Frontal cortex (tissue), 3 donors: ENCODE measurements at regions not wholly inside any gene's neighbourhood (a gene's known extent, or its start where the extent isn't known, plus 50 kb on each side); places are given as distances from the start of the nearest gene placed in this dataset.
A peak's percentile ranks its signal among the peaks of the same experiment; 100 is the strongest.
"Not testable (repeated sequence)": the region's sequence is repeated elsewhere in the genome, so short reads cannot be mapped to it uniquely, and the experiment has no call there.

Experiments
- DNase-seq, 2 donors: peaks; one replicate each; pipeline ENCODE4 v3.0.0; 2012; ENCODE audit warnings: low spot score in 2 of 2
- FAIRE-seq: peaks from 2 replicates; lab custom pipeline; 2012; peaks lifted over from hg19 to GRCh38; lab: Jason Lieb, UNC
- donor health status: control.
- donor health status: control.
- donor health status: control.

DNA sequence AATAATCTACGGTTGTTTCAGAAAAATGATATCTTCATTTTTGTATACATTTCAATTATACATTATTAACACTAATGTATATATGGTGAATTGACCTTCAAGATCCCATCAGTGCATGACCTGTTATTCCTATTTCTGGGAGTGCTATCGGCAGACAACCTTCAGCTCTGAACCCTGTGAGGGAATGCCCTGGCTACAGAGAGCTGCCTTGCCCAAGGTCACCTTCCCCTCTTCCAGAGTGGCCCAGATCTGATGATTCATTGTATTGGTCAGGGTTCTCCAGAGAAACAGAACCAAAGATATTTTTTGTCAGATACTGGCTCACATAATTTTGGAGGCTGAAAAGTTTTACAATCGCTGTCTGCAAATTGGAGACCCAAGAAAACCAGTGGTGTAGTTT is 235.5 kb downstream of the ZNF92 start:
- FAIRE-seq (no peak), DNase-seq (no peak)

DNA sequence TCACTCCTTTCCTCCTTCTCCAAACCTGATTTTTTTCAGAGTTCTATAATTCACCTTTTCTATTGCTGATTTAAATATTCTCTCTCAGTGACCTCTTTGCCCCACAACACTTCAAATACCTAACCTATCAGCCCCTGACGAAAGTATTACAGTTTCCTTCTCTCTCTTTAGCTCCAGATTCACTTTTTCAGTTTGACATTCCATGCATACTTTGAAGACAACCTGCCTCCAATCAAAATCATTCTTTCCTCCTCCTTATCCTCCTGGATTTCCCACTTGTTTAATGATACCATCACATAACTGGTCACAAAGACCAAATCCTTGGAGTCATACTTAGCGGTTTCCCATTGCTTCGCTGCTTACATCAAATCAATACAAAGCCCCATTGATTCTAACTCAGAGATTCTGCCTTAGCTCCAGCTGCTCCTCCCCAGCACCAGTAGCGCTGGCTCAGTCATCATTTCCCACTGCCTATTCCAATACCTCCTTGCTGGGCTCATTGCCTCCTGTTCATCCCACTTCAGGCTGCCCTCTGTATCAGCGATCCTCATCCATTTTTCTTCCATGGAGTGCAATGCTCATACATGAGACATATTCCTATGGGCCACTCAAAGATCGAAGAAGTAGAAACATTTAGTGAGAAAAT is 240.1 kb downstream of the ZNF92 start:
- not testable (repeated sequence) for DNase-seq
- peak; percentile 69 for FAIRE-seq

DNA sequence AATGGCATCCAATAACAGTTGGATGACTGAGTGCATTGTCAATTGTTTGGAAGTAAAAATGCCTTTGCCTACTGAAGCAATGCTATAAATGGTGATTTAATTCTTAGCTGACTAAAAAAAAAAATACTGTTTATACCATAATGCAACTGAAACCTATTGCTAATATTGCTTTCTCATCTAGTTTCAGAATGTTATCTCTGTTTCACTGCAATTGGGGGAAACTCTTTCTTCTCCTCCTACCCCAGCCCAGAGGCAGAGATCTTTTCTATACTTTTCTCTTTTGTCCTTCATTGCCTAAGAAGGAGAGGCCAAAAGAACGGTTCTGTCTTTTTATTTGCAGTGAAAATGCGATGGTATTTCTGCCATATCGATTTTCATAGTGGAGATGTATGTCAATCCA is 242.5 kb downstream of the ZNF92 start:
- DNase-seq, FAIRE-seq: not testable (repeated sequence)

DNA sequence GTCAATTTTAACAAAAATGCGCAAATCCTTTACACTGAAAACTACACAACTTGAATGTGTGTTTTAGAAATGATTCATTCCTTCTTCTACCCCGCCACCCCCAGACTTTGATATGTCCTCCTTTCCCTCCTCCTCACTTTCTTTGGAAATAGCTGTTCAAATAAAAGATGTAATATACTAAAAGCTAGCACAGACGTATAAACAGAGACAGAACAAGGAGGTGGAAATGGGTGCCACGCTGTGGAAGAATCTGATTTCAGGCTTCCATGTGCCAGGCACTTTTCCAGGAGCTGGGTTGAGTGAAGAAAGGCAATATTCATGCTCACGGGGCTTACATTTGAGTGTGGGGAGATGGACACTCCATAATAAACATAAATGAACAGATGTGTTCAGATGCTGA is 246.6 kb downstream of the ZNF92 start:
- DNase-seq, FAIRE-seq: not testable (repeated sequence)

DNA sequence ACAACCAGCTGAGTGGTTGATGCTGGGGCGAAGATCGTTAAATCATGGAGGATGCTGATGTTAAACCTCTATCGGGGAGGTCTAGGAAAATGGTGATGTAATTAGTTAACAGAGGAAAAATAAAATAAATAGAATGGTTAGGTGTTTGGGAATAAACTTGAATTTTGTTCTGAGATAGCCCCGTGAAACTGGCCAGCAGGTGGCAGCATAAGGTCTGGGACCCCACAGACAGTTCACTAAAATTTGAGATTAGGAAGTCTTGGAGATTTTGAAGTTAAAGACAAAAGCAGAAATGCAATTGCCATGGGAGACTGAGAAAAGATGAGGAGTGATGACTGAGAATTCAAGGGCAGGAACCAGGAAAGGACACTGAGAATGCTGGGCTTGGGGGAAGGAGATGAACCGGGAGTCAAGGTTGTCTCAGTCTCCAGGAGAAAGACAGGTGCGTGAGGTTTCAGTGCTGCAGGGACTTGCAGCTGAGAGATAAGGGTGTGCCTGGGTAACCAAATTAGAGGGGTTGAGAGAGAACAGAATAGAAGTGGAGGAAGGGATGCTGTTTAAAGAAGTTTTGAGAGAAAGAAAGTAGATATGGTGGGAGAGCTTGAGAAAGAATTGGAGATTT is 248.0 kb downstream of the ZNF92 start:
- FAIRE-seq, result peak; percentile 83
- DNase-seq, result not testable (repeated sequence)

DNA sequence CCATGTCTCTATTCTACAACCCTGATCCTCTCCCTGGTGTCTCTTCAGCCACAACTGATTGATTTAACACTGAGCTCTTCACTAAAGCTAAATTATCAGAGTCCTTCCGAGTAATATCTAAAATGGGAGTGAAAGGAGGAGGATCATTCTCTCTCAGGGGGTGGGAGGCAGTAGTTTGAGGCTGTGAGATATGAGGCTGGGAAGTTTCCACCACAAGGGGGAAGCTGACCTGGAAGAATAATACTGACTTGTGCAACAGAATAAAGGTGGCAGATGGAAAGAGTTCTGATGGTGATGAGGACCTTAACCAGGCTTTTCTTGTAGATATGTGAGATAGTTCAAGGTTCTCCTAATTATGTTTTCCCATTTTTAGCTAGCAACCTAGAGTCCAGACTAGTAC is 241.6 kb upstream of the VKORC1L1 start:
- not testable (repeated sequence) for DNase-seq, FAIRE-seq

DNA sequence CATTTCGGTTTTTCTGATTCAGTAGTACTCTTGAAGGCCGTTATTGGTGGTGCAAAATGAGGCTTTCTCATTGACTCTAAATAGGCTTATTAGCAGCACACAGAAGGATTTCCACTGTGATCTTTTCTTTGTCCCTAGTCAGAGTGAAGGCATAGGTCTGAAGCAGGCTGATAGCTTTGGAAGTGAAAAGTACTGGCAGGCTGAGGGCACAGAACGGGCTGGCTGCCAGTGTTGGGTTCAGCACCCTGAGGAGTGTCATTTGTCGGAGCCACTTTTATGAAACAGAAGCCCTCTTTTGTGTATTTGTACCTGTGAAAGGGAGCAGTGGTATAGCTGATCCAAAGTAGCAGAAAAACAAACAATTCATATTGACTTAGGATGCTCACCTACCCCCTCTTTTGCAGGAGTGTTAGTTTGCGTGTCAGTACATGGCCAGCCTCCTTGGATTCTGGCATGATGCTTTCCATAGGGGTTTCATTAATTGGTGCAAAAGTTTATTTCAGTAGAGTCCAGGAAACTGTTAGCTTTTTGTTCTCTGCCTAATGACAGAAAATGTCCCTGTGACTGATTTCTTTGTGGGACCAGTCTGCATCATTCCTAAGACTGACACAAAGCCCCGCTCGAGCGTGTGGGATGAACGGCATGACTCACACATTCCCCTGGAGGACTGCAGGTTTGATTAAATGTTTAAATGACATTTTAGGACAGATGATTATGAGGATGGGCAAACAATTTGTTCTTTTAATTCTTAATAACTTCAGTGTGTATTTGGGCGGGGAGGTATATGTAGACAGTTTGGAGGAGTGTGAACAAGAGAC is 239.1 kb upstream of the VKORC1L1 start:
- not testable (repeated sequence) for FAIRE-seq, DNase-seq

DNA sequence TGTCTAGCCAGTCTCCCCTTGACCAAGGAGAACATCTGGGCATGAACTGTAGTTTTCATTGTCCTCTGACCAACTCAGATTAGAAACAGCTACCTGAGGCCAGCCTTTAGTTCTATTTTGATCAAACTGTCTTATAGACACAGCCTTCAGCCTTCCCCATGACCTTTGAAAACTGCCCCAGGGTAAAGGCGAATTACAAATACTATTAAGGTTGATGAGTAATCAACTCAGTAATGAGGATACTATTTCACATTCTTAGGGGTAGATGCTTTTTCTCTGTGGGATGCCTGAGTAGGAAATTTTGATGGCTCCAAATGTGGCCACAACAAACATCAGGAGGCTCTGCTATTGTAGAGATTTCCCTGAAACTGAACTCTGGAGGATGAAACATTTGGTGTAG is 234.0 kb upstream of the VKORC1L1 start:
- not testable (repeated sequence) for FAIRE-seq, DNase-seq

DNA sequence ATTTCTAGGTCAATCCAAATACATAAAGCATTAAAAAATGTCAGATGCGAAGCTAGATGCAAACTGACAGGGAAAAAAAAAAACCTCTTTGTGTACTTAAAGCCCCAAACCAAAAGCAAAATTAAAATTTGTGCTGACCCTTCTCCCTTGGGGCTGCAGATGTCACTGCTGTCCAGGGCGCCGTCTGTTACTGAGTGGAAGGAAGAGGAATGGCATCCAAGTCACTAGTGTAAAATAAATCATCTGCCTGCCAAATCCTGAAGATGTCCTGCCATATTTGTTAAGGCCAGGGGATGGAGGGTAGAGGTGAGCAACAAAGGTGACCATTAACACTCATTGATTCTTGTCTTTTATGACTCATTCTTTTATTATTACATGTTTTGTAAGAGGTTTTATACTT is 233.2 kb upstream of the VKORC1L1 start:
- not testable (repeated sequence) for DNase-seq, FAIRE-seq

DNA sequence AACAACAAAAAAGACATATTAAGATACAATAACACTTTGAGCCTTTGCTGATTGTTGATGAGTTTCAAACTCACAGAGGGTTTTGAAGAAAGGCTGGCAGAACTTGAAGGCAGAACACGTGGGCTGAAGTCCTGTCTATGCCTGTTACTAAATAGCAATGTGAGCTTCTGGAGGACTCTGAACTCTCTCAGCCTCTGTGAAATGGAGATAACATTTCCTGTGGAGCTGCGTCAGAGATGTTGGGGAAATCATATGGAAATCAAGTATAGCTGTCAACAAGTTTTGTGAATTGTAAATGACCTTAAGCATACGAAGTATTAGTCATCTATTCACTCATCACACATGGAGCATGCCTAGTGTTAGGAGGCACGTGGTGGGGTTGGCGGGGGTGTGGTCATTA is 229.4 kb upstream of the VKORC1L1 start:
- not testable (repeated sequence) for DNase-seq, FAIRE-seq

DNA sequence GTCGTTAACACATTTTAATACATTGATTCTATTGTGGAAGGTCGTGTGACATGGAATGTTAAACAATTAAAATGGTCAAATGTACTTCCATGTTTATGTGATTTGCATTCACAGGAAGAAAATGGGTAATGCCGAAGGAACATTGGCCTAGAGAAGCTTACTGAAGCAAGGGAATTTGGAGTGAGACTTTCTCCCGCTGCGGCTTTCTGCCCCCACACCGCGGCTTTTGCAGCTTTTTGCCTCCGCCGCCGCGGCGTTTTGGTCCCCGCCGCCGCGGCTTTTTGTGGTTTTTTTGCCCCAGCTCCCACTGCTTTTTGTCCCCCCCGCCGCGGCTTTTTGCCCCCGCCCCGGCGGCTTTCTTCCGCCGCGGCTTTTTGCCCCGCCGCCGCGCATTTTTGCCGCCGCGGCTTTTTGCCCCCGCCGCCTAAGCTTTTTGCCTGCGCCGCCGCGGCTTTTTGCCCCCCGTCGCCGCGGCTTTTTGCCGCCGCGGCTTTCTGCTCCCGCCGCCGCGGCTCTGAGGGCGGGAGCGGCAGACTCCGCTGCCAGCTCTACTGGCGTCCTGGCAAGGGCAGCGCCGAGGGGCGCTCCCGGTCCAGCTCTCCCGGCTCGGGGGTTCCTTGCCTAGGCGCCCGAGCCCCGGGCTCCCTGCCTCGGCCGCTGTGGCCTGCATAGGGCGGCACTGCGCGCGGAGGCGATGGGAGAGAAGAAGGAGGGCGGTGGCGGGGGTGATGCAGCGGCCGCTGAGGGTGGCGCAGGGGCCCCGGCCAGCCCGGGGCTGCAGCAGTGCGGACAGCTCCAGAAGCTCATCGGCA is 225.5 kb upstream of the VKORC1L1 start:
- FAIRE-seq, DNase-seq: not testable (repeated sequence)

DNA sequence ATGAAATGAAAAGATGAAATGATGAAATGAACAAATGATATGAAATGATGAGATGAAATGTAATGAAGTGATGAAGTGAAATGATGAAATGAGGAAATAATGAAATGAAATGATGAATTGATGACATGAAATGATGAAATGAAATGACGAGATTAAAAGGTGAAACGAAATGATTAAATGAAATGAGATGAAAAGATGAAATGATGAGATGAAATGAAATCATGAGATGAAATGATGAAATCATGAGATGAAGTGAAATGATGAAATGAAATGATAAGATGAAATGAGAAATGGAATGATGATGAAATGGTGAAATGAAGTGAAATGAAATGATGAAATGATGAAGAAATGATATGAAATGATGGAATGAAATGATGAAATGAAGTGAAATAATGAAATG is 221.7 kb upstream of the VKORC1L1 start:
- FAIRE-seq, DNase-seq: not testable (repeated sequence)

DNA sequence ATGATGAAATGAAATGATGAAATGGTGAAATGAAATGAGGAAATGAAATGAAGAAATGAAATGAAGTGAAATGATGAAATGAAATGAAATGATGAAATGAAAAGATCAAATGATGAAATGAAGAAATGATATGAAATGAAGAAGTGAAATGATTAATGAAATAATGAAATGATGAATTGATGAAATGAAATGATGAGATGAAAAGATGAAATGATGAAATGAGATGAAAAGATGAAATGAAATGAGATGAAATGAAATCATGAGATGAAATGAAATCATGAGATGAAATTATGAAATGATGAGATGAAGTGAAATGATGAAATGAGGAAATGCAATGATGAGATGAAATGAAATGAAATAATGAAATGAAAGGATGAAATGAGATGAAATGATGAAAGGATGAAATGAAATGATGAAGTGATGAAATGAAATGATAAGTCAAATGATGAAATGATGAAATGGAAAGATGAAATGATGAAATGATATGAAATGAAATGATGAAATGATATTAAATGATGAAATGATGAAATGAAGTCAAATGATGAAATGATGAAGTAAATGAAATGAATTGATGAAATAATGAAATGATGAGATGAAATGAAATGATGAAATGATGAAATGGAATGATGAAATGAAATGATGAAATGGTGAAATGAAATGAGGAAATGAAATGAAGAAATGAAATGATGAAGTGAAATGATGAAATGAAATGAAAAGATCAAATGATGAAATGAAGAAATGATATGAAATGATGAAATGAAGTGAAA is 220.9 kb upstream of the VKORC1L1 start:
- peak; percentile 60 for FAIRE-seq
- DNase-seq, result not testable (repeated sequence)

DNA sequence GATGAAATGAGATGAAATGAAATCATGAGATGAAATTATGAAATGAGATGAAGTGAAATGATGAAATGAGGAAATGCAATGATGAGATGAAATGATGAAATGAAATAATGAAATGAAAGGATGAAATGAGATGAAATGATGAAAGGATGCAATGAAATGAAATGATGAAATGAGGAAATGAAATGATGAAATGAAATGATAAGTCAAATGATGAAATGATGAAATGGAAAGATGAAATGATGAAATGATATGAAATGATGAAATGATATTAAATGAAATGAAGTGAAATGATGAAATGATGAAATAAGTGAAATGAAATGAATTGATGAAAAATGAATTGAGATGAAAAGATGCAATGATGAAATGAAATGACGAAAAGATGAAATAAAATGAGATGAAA is 220.2 kb upstream of the VKORC1L1 start:
- peak; percentile 69 for FAIRE-seq
- DNase-seq, result not testable (repeated sequence)

DNA sequence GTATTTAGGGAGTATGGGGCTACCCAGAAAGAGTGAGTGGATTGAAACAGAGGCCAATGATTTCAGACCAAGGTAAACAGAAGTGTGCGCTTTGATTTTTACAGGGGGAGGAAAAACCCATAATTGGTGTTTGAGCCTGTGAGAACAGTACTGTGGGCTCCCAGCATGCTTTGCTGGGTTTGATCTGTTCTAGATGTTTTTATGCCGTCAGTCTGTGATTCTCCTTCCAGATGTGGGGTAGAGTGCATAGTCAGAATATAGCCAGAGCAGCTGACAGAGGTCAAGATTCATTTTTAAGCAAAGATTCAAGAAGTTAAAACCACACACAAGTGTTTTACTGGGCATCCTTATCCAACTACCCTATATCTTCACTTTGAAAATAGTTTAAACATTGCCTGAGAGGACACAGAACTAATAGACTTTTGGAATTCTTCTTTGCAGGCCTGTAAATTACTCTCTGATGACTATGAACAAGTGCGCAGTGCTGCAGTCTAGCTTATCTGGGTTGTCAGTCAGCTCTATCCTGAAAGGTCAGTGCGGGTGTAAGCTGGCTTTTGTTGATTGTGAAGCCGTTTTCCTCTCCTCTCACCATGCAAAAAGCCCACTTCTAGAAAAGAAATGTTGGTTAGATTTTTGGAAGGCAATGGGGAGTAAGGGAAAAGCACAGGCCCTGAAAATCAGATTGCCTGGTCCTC is 216.2 kb upstream of the VKORC1L1 start:
- not testable (repeated sequence) for DNase-seq, FAIRE-seq

DNA sequence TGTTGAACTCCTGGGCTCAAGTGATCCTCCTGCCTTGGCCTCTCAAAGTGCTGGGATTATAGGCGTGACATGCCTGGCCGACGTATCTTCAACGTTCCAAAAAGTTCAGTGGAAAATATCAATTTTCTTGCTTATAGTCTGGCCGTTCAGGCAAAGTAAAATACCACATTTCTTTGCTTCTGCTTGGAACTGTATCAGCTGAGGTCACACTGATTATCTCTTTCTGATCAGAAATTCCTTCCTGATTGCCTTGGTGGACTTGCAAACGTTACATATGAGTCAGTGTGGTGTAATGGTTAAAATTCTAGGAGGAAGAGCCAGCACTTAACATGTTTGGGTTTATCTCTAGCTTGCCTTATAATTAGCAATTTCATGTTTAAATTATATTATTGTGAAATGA is 189.5 kb upstream of the VKORC1L1 start:
- DNase-seq, FAIRE-seq: not testable (repeated sequence)

DNA sequence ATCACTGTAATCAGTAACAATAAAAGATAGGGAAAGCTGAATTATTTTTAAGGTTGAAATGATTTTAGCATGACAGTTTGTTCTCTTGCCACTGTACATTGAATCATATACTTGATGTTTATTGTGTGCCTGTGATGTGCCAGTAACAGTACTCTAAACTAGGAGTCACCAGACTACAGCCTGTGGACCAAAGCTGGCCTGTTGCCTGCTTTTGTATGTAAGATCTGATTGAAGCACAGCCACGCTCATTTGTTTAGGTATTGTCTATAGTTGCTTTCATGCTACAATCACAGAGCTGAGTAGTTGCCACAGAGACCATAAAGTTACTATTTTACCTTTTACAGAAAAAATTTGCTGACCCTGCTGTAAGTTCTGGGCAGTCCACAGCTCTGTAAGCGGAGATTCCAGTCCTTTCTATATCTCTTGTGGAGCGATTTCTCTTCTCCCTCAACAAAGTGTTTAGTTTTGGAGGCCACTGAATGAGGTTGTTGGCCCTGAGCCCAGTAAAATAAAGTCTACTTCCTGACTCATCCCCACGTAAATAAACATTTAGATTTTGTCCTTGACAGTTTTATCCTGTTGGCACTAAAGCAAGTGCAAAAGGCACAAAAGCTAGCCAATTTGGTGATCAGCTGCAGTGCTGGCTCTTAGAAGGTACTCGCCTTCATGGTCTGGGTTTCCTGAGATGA is 173.7 kb upstream of the VKORC1L1 start:
- not testable (repeated sequence) for FAIRE-seq, DNase-seq
